Upper lobe of left lung (tissue), 4 donors: ENCODE measurements at regions not wholly inside any gene's neighbourhood (a gene's known extent, or its start where the extent isn't known, plus 50 kb on each side); places are given as distances from the start of the nearest gene placed in this dataset.

Experiments
- POLR2A ChIP-seq, 4 donors: fragments of 450-650 bp; IDR thresholded peaks; one replicate each; pipeline ENCODE4 v1.5.1; 2016 to 2017; ENCODE audit warnings: antibody characterized with exemption in 4 of 4, mild to moderate bottlenecking in 2 of 4
- TF ChIP-seq, protein P1 (sequence below), 6 experiments: fragments of 450-650 bp in 4 of 6; fragments of 200-600 bp in 2 of 6; sonication (generic) in 2 of 6; IDR thresholded peaks; one replicate each; pipeline ENCODE4 v1.5.1; 2016 to 2019; ENCODE audit warnings: antibody characterized with exemption in 6 of 6

DNA sequence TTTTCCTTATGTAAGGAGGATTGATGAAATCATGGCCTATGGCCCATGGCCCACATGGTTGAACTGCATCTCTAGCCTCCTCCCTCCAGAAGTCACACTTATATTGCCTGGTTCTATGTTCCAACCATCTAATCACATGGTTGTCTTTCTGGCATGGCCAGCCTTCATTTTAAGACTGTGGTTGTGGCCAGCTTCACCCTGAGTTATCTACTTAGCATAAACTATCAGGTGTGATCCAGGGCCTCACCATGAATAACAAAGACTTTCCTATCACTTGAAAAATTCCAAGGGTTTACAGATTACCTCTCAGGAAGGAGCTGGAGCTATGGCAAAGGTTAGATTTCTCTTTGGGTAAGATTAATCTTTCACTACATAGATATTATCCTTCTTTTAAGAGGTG is 222.8 kb downstream of the SNCA start:
- TF ChIP-seq, protein P1, sequence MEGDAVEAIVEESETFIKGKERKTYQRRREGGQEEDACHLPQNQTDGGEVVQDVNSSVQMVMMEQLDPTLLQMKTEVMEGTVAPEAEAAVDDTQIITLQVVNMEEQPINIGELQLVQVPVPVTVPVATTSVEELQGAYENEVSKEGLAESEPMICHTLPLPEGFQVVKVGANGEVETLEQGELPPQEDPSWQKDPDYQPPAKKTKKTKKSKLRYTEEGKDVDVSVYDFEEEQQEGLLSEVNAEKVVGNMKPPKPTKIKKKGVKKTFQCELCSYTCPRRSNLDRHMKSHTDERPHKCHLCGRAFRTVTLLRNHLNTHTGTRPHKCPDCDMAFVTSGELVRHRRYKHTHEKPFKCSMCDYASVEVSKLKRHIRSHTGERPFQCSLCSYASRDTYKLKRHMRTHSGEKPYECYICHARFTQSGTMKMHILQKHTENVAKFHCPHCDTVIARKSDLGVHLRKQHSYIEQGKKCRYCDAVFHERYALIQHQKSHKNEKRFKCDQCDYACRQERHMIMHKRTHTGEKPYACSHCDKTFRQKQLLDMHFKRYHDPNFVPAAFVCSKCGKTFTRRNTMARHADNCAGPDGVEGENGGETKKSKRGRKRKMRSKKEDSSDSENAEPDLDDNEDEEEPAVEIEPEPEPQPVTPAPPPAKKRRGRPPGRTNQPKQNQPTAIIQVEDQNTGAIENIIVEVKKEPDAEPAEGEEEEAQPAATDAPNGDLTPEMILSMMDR (IDR thresholded peaks at IDR 0.05) = no peak
- TF ChIP-seq POLR2A (IDR thresholded peaks at IDR 0.05) = no peak
